GM12878 (cell line): ENCODE measurements at regions not wholly inside any gene's neighbourhood (a gene's known extent, or its start where the extent isn't known, plus 50 kb on each side); places are given as distances from the start of the nearest gene placed in this dataset.
"Not testable (repeated sequence)": the region's sequence is repeated elsewhere in the genome, so short reads cannot be mapped to it uniquely, and the experiment has no call there.

ENCODE experiments used
- ATAC-seq: fragments of 200-7000 bp; cut with Tn5 transposase; 3 replicates; pipeline ENCODE4 v1.9.1; 2020; ENCODE audit warnings: mild to moderate bottlenecking, moderate library complexity
- BruUV-seq: library from RNA; stranded (reverse); fragments of 400-500 nt; replicated peaks from 2 replicates; lab custom pipeline; 2021; lab: Mats Ljungman, UMichigan
- CTCF ChIA-PET: fragments of 300-600 bp; sonication (Branson Sonifier 250); formaldehyde crosslinking; extraction: SDS; loops from one replicate; lab custom pipeline; 2021; ENCODE audit warnings: inconsistent platforms; lab: Yijun Ruan, JAX
- POLR2A ChIA-PET: fragments of 350-600 bp; formaldehyde crosslinking; extraction: SDS; loops from one replicate; lab custom pipeline; 2021; ENCODE audit warnings: inconsistent platforms; lab: Charles Lee
- RAD21 ChIA-PET: fragments of 300-600 bp; sonication (Branson Sonifier 250); formaldehyde crosslinking; loops from one replicate; lab custom pipeline; 2023; ENCODE audit warnings: antibody characterized with exemption; ENCODE audit not compliant: unreplicated experiment; lab: Charles Lee
- SMC1A ChIA-PET: fragments of 300-600 bp; sonication (Branson Sonifier 250); formaldehyde crosslinking; loops from one replicate; lab custom pipeline; 2023; ENCODE audit not compliant: unreplicated experiment, uncharacterized antibody; lab: Charles Lee
- DNase-seq: peaks from one replicate; pipeline ENCODE4 v3.0.0-alpha.2; 2011; ENCODE audit warnings: low read depth, low spot score
- FAIRE-seq: peaks from 3 replicates; lab custom pipeline; 2011; peaks lifted over from hg19 to GRCh38; lab: Jason Lieb, UNC
- H2AFZ ChIP-seq: 2 replicates; pipeline ENCODE4 v1.6.0; 2011; ENCODE audit warnings: low read depth, low read length, control low read depth; ENCODE audit not compliant: control insufficient read depth
- H3K27ac ChIP-seq: 2 replicates; pipeline ENCODE4 v1.5.1; 2011; ENCODE audit warnings: control low read depth; ENCODE audit not compliant: control insufficient read depth, insufficient read depth
- H3K27me3 ChIP-seq, 2 experiments: replicated peaks in 1 of 2; 2 replicates each; pipeline versions ENCODE4 v1.6.0 to v1.6.1; 2011; ENCODE audit warnings: low read length in 1 of 2; ENCODE audit not compliant: control insufficient read depth in 2 of 2, insufficient read depth in 2 of 2
- H3K36me3 ChIP-seq, 2 experiments: 2 replicates each; pipeline ENCODE4 v1.5.1; 2011; ENCODE audit warnings: low read length in 1 of 2; ENCODE audit not compliant: control insufficient read depth in 2 of 2, insufficient read depth in 2 of 2
- H3K4me1 ChIP-seq: 2 replicates; pipeline ENCODE4 v1.6.1; 2011; ENCODE audit warnings: mild to moderate bottlenecking, low read length, moderate library complexity, mixed read lengths; ENCODE audit not compliant: control insufficient read depth, insufficient read depth
- H3K4me2 ChIP-seq: 2 replicates; pipeline ENCODE4 v1.6.0; 2011; ENCODE audit warnings: control low read depth; ENCODE audit not compliant: control insufficient read depth, insufficient read depth
- H3K4me3 ChIP-seq: fragments of 200-600 bp; sonication (generic); 2 replicates; pipeline ENCODE4 v1.5.1; 2016
- H3K79me2 ChIP-seq: 2 replicates; pipeline ENCODE4 v1.6.0; 2011; ENCODE audit warnings: low read length; ENCODE audit not compliant: control insufficient read depth, insufficient read depth
- H3K9ac ChIP-seq: 2 replicates; pipeline ENCODE4 v1.8.0; 2011; ENCODE audit warnings: low read length, control low read depth, mixed read lengths; ENCODE audit not compliant: control insufficient read depth, insufficient read depth
- H3K9me3 ChIP-seq: replicated peaks from 3 replicates; pipeline ENCODE4 v1.5.1; 2011; ENCODE audit warnings: mild to moderate bottlenecking, low read length; ENCODE audit not compliant: control insufficient read depth, insufficient read depth
- H4K20me1 ChIP-seq: 2 replicates; pipeline ENCODE4 v1.6.0; 2011; ENCODE audit not compliant: control insufficient read depth, insufficient read depth
- CUX1 ChIP-seq: IDR thresholded peaks from 2 replicates; pipeline ENCODE4 v1.6.1; 2012; ENCODE audit warnings: improper control_type of control experiment, low read depth, low read length; ENCODE audit not compliant: insufficient replicate concordance
- RCOR1 ChIP-seq: conservative IDR thresholded peaks from 2 replicates; pipeline ENCODE4 v1.6.1; 2012; ENCODE audit warnings: low read depth, low read length, improper control_type of control experiment
- SMARCA5 ChIP-seq: fragments of 450-650 bp; IDR thresholded peaks from 2 replicates; pipeline ENCODE4 v1.6.1; 2017; ENCODE audit warnings: mild to moderate bottlenecking
- ZBTB4 ChIP-seq: fragments of 450-650 bp; formaldehyde crosslinking; IDR thresholded peaks from 2 replicates; pipeline ENCODE4 v1.4.0; 2022; ENCODE audit warnings: mild to moderate bottlenecking, moderate library complexity
- WGBS: methylation state at CpG from one replicate; pipeline ENCODE4 v1.1.6; 2016; ENCODE audit warnings: low lambda C conversion rate; ENCODE audit not compliant: insufficient replicate concordance, insufficient coverage; ENCODE audit errors: missing lambda C conversion rate; 5-methylcytosine and 5-hydroxymethylcytosine counted together
- in situ Hi-C: fragments of 300-500 bp; cut with MboI; formaldehyde crosslinking; loops from 9 replicates; pipeline ENCODE4 v1.14.3; 2018; ENCODE audit warnings: mixed read lengths
- intact Hi-C: fragments of 100-400 bp; cut with micrococcal nuclease; formaldehyde crosslinking; loops from one replicate; pipeline ENCODE4 v1.14.2; 2022; ENCODE audit not compliant: unreplicated experiment

GRCh38 chr2:220377482-220378155 is 750.2 kb downstream of the SLC4A3 start:
- Histone ChIP-seq H3K4me3 (no peak overlapping the region), H3K27me3 (no peaks in the 10 kb centered on the region), H3K9ac (no peak overlapping the region), H3K9me3 (no peaks in the 10 kb centered on the region), H3K36me3 (no peaks in the 10 kb centered on the region), H3K4me1 (no peaks in the 10 kb centered on the region), H3K27ac (no peak overlapping the region), H3K4me2 (no peak overlapping the region), H3K79me2 (no peaks in the 10 kb centered on the region), H2AFZ (no peak overlapping the region), H4K20me1 (no peaks in the 10 kb centered on the region)
- FAIRE-seq: no peak
- no peak for DNase-seq
- ChIA-PET RAD21 (no interaction called here), CTCF (no interaction called here), POLR2A (no interaction called here), SMC1A (no interaction called here)
- WGBS: 2% methylated on average over 2 of the region's 2 CpGs
- TF ChIP-seq CUX1 (no peak), SMARCA5 (no peak), ZBTB4 (CRISPR knock-in tag) (no peak), RCOR1 (no peak)
- intact Hi-C loops: no loop called here
- in situ Hi-C loops: no loop called here
- no peak for ATAC-seq
- BruUV-seq: no TSS peak

- H3K4me1 ChIP-seq, FAIRE-seq, H4K20me1 ChIP-seq, POLR2A ChIA-PET, SMC1A ChIA-PET, H3K9me3 ChIP-seq, H3K36me3 ChIP-seq, in situ Hi-C loops, H3K9ac ChIP-seq, RAD21 ChIA-PET, H3K27me3 ChIP-seq, H3K27ac ChIP-seq, ATAC-seq, intact Hi-C loops, H3K4me2 ChIP-seq, DNase-seq, BruUV-seq, H3K4me3 ChIP-seq, H2AFZ ChIP-seq, CTCF ChIA-PET, H3K79me2 ChIP-seq: not testable (repeated sequence)
- WGBS: 60% methylated on average over 8 of the region's 8 CpGs
Measured at GRCh38 chr2:220387758-220388157, 760.3 kb downstream of the SLC4A3 start.
